ENCODE measurements at regions not wholly inside any gene's neighbourhood (a gene's known extent, or its start where the extent isn't known, plus 50 kb on each side); places are given as distances from the start of the nearest gene placed in this dataset.

GRCh38 chr2:128573116-128573515 lies 254.4 kb upstream of the HS6ST1 start:
- intact Hi-C loops (cut with DNase I), result no loop called here
- H3K9me3 ChIP-seq, result no peaks in the 10 kb centered on the region
- DNase-seq, result no peak
- 94 to 97% methylated on average over 7 of the region's 7 CpGs for WGBS, 2 donors
- no peaks in the 10 kb centered on the region for H3K27me3 ChIP-seq
- H3K36me3 ChIP-seq, result no peaks in the 10 kb centered on the region
- no peak for TF ChIP-seq POLR2A (IDR thresholded peaks at IDR 0.05)
- no peak for TF ChIP-seq CTCF (IDR thresholded peaks at IDR 0.05)
- no peak overlapping the region for H3K4me3 ChIP-seq (replicated peaks in 1 of 3)
- H3K27ac ChIP-seq, result no peak overlapping the region
- H3K4me1 ChIP-seq, result no peaks in the 10 kb centered on the region

DNA sequence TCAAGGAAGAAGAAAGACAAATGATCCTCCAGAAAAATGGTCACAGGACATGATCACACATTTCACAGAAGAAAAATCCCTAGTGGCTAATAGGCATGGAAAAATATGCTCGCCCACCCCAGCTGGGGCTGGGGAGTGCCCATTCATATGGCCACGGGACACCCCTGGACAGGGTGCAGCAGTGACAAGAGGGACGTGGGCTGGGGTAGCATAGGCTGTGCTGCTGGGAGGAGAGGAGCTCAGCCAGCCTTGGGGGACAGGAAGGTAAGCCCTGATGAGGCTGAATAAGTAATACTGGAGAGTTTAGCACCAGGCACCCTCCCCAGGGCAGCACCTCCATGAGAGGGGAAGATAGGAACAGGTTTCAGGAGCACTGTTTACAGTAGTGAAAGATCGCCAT lies 254.9 kb upstream of the HS6ST1 start:
- Histone ChIP-seq H3K4me3 (replicated peaks in 1 of 3) (no peak overlapping the region), H3K4me1 (no peaks in the 10 kb centered on the region), H3K9me3 (no peaks in the 10 kb centered on the region), H3K27me3 (no peaks in the 10 kb centered on the region), H3K36me3 (no peaks in the 10 kb centered on the region), H3K27ac (no peak overlapping the region)
- TF ChIP-seq POLR2A (IDR thresholded peaks at IDR 0.05) (no peak), CTCF (IDR thresholded peaks at IDR 0.05) (no peak)
- no peak for DNase-seq
- intact Hi-C loops (cut with DNase I), result no loop called here
- 86 to 91% methylated on average over 4 of the region's 4 CpGs for WGBS, 2 donors

- Histone ChIP-seq H3K9me3 (no peaks in the 10 kb centered on the region), H3K4me3 (replicated peaks in 1 of 3) (no peak overlapping the region), H3K27ac (no peak overlapping the region), H3K27me3 (no peaks in the 10 kb centered on the region), H3K36me3 (no peaks in the 10 kb centered on the region), H3K4me1 (no peaks in the 10 kb centered on the region)
- intact Hi-C loops (cut with DNase I), result no loop called here
- 92 to 97% methylated on average over 5 to 7 of the region's 7 CpGs for WGBS, 2 donors
- DNase-seq, result no peak
- TF ChIP-seq POLR2A (IDR thresholded peaks at IDR 0.05), result no peak
- no peak for TF ChIP-seq CTCF (IDR thresholded peaks at IDR 0.05)
Measured at GRCh38 chr2:128577141-128577930, 258.7 kb upstream of the HS6ST1 start.

DNA sequence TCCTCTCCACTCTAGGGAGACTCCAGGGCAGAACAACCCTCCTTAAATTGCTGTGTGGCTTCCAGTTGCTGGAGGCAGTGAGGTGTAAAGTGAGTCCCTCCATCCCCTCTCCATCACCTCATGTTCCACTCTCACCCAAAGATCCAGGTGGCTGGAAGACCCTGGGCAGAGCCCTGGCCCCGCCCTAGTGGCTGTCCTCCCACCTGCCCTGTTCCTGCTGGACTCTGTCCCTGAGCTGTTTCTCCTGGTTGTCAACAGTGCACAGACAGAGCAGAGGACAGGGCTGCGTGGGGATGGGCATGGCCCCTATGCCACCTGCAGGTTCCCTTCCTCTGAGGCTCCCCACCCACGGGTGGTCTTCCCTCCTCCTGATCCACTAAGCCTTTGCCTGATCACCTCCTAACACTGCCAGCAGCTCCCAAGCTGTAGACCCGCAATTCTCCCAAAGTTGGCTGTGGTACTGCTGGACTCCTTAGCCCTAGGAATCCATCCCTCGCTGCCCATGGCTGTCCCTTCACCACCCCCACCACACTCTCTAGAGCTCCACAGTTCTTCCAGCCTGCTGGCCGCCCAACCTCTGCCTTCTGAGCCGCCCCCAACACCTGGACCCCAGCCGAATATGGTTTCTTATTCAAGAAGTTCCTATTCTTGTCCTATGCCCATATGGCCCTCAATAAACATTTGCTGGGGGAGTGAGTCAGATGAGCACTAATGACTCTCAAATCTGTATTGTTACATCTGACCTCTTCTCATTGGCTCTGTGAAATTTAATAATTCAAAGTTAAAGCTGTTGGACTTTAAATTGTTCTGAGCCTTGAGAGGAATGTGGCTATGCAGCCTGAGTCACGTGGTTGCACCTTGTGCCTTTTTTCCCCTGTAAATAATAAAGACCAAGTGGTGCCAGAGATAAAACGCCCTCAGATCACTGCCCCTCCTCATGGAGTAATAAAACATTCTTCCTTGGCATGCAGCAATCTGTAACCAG lies 260.0 kb upstream of the HS6ST1 start:
- TF ChIP-seq CTCF (IDR thresholded peaks at IDR 0.05) (no peak), POLR2A (IDR thresholded peaks at IDR 0.05) (no peak)
- Histone ChIP-seq H3K27ac (no peak overlapping the region), H3K9me3 (no peaks in the 10 kb centered on the region), H3K4me3 (replicated peaks in 1 of 3) (no peak overlapping the region), H3K27me3 (no peaks in the 10 kb centered on the region), H3K36me3 (no peaks in the 10 kb centered on the region), H3K4me1 (no peaks in the 10 kb centered on the region)
- intact Hi-C loops (cut with DNase I), result no loop called here
- no peak for DNase-seq
- 83 to 84% methylated on average over 10 of the region's 10 CpGs for WGBS, 2 donors

DNA sequence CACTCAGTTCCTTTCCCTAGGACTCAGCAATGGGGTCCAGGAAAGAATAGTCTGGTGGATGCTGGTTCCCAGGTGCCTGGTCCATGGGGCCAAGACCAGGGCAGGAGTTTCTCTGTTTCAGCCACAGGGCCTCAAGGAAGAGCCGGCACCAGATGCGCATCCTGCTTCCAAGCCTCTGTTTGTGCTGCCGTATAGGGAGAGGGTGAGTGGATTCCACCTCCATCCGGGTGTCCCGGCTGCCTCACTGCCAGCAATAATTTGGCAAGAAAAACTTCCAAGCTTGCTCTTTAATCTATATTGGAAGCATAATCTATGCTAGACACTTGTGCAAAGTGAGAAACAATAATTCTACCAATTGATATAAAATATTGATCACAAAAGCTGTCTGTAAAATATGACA lies 261.2 kb upstream of the HS6ST1 start:
- intact Hi-C loops (cut with DNase I), result no loop called here
- Histone ChIP-seq H3K27ac (no peak overlapping the region), H3K36me3 (no peaks in the 10 kb centered on the region), H3K4me1 (no peaks in the 10 kb centered on the region), H3K4me3 (replicated peaks in 1 of 3) (no peak overlapping the region), H3K27me3 (no peaks in the 10 kb centered on the region), H3K9me3 (no peaks in the 10 kb centered on the region)
- 75 to 84% methylated on average over 5 of the region's 5 CpGs for WGBS, 2 donors
- TF ChIP-seq POLR2A (IDR thresholded peaks at IDR 0.05) (no peak), CTCF (IDR thresholded peaks at IDR 0.05) (no peak)
- no peak for DNase-seq

All from thyroid gland (tissue), 4 donors.